Sigmoid colon (tissue), 6 donors: ENCODE measurements at regions not wholly inside any gene's neighbourhood (a gene's known extent, or its start where the extent isn't known, plus 50 kb on each side); places are given as distances from the start of the nearest gene placed in this dataset.

Experiments
- DNase-seq: peaks from one replicate; pipeline ENCODE4 v3.0.0-alpha.2; 2019
- H3K27ac ChIP-seq, 4 donors: fragments of 200-600 bp; sonication (generic); one replicate each; pipeline ENCODE4 v1.5.1; 2016 to 2019; ENCODE audit warnings: mild to moderate bottlenecking in 1 of 4
- H3K27me3 ChIP-seq, 3 donors: fragments of 200-600 bp; sonication (generic); one replicate each; pipeline ENCODE4 v1.5.1; 2019; ENCODE audit warnings: mild to moderate bottlenecking in 1 of 3
- H3K36me3 ChIP-seq, 4 donors: fragments of 200-600 bp; sonication (generic); one replicate each; pipeline ENCODE4 v1.5.1; 2016 to 2019
- H3K4me1 ChIP-seq, 4 donors: fragments of 200-600 bp; sonication (generic); one replicate each; pipeline ENCODE4 v1.5.1; 2017 to 2019
- H3K4me3 ChIP-seq, 4 donors: fragments of 200-600 bp; sonication (generic); one replicate each; pipeline ENCODE4 v1.5.1; 2017 to 2019; ENCODE audit warnings: mild to moderate bottlenecking in 2 of 4, moderate library complexity in 1 of 4
- H3K9me3 ChIP-seq, 4 donors: fragments of 200-600 bp in 3 of 4; sonication (generic) in 3 of 4; one replicate each; pipeline versions ENCODE4 v1.5.1 to v1.6.1; 2013 to 2019
- EP300 ChIP-seq, 4 donors: sonication (generic); formaldehyde crosslinking; IDR thresholded peaks; one replicate each; pipeline ENCODE4 v1.6.1; 2017; ENCODE audit warnings: antibody characterized with exemption in 4 of 4
- POLR2A ChIP-seq, 2 donors: fragments of 450-650 bp; IDR thresholded peaks; one replicate each; pipeline ENCODE4 v1.6.1; 2016; ENCODE audit warnings: antibody characterized with exemption in 2 of 2, mild to moderate bottlenecking in 2 of 2, moderate library complexity in 2 of 2
- POLR2AphosphoS5 ChIP-seq, 4 donors: sonication (generic); formaldehyde crosslinking; IDR thresholded peaks; one replicate each; pipeline ENCODE4 v1.6.1; 2017; ENCODE audit warnings: antibody characterized with exemption in 4 of 4
- WGBS, 2 donors: extraction: QIAGEN DNeasy Blood & Tissue Kit; methylation state at CpG; one replicate each; pipeline ENCODE4 v1.1.7; 2013; 5-methylcytosine and 5-hydroxymethylcytosine counted together
- intact Hi-C: fragments of 100-400 bp; cut with DNase I; formaldehyde crosslinking; loops from one replicate; pipeline ENCODE4 v1.15.1; 2023
- TF ChIP-seq, protein P1 (sequence below), 4 experiments: fragments of 450-650 bp in 3 of 4; fragments of 200-600 bp in 1 of 4; IDR thresholded peaks; one replicate each; pipeline ENCODE4 v1.5.1; 2016 to 2019; ENCODE audit warnings: antibody characterized with exemption in 4 of 4, mild to moderate bottlenecking in 3 of 4, moderate library complexity in 2 of 4
- donor health status: healthy with polysubstance abuse.
- donor health status: healthy.

DNA sequence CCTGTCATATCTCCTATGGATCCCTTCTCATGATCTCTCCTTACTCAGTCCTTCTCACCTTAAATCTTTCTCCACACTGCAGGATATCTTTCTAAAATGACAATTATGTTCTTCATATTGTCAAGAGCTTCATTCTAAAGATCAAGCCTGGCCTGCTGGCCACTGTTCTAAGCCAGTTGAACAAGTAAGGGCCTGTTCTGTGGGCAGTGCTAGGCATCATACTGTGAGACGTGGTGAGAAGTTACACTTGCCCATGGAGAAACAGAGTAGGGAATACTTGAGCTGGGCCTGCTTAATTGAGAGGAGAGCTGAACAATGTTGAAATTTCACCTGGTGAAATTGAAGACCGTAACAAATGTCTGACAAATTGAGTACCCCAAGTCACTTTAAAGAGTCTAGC lies 184.1 kb upstream of the RASGRP1 start:
- DNase-seq: no peak
- intact Hi-C loops: no loop called here
- 94 to 96% methylated on average over 2 of the region's 2 CpGs for WGBS, 2 donors
- no peak overlapping the region for H3K4me3 ChIP-seq
- no peaks in the 10 kb centered on the region for H3K36me3 ChIP-seq
- H3K4me1 ChIP-seq: no peaks in the 10 kb centered on the region
- H3K27ac ChIP-seq: no peak overlapping the region
- H3K9me3 ChIP-seq: no peaks in the 10 kb centered on the region
- no peaks in the 10 kb centered on the region for H3K27me3 ChIP-seq
- TF ChIP-seq POLR2AphosphoS5 (IDR thresholded peaks at IDR 0.05): no peak
- TF ChIP-seq, protein P1, sequence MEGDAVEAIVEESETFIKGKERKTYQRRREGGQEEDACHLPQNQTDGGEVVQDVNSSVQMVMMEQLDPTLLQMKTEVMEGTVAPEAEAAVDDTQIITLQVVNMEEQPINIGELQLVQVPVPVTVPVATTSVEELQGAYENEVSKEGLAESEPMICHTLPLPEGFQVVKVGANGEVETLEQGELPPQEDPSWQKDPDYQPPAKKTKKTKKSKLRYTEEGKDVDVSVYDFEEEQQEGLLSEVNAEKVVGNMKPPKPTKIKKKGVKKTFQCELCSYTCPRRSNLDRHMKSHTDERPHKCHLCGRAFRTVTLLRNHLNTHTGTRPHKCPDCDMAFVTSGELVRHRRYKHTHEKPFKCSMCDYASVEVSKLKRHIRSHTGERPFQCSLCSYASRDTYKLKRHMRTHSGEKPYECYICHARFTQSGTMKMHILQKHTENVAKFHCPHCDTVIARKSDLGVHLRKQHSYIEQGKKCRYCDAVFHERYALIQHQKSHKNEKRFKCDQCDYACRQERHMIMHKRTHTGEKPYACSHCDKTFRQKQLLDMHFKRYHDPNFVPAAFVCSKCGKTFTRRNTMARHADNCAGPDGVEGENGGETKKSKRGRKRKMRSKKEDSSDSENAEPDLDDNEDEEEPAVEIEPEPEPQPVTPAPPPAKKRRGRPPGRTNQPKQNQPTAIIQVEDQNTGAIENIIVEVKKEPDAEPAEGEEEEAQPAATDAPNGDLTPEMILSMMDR (IDR thresholded peaks at IDR 0.05): no peak
- TF ChIP-seq EP300 (IDR thresholded peaks at IDR 0.05): no peak
- no peak for TF ChIP-seq POLR2A (IDR thresholded peaks at IDR 0.05)

DNA sequence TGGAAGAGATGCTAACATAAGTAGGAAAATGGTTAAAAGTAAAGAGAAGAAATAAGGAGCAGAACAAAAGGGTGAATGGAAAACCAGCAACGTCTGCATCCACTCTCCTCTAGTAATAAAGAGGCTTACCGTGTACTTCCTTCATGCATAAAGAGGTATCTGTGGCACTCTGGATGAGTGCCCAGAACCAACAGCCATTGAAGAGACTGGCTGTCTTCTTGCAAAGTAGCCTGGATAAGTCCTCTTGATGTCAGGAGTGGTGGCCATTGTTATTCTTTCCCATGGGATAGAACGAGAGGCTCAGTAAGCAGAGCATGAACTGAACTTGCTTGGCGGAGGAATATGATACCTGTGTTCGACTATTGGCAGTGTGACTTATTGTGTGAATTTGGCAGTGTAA lies 186.2 kb upstream of the RASGRP1 start:
- no peaks in the 10 kb centered on the region for H3K9me3 ChIP-seq
- 62 to 79% methylated on average over 5 of the region's 5 CpGs for WGBS, 2 donors
- H3K36me3 ChIP-seq: no peaks in the 10 kb centered on the region
- H3K27ac ChIP-seq: no peak overlapping the region
- no peaks in the 10 kb centered on the region for H3K27me3 ChIP-seq
- intact Hi-C loops: no loop called here
- H3K4me1 ChIP-seq: no peaks in the 10 kb centered on the region
- no peak for DNase-seq
- H3K4me3 ChIP-seq: no peak overlapping the region
- TF ChIP-seq, protein P1 (IDR thresholded peaks at IDR 0.05): no peak
- TF ChIP-seq POLR2A (IDR thresholded peaks at IDR 0.05): no peak
- TF ChIP-seq POLR2AphosphoS5 (IDR thresholded peaks at IDR 0.05): no peak
- TF ChIP-seq EP300 (IDR thresholded peaks at IDR 0.05): no peak

DNA sequence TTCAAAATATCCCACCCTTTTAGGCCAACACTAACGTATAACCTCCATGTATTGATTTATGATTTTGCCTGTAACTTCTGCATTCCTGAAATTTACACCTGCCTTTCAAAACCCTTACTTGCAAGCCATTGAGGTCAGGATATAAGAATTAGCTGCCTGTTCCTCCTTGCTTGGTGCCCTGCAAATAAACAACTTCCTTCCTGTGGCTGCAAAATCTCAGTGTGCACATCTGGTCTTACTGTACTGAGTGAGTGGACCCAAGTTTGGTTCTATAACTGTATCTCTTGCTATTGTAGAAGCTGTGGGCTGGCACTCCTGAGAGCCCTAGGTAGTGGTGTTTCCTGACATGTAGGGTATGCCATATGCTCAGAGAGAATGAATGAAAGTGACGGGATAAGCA lies 191.1 kb upstream of the RASGRP1 start:
- Histone ChIP-seq H3K4me1 (peaks cover 0 to 7% (median 0%) of the 10 kb centered on the region in 4 donors), H3K9me3 (no peaks in the 10 kb centered on the region), H3K36me3 (no peaks in the 10 kb centered on the region), H3K27ac (no peak overlapping the region), H3K4me3 (no peak overlapping the region), H3K27me3 (no peaks in the 10 kb centered on the region)
- DNase-seq: no peak
- WGBS, 2 donors: 63 to 84% methylated on average over 2 of the region's 2 CpGs
- TF ChIP-seq, protein P1 (IDR thresholded peaks at IDR 0.05): no peak
- TF ChIP-seq POLR2AphosphoS5 (IDR thresholded peaks at IDR 0.05) (no peak), POLR2A (IDR thresholded peaks at IDR 0.05) (no peak), EP300 (IDR thresholded peaks at IDR 0.05) (no peak)
- intact Hi-C loops: no loop called here

DNA sequence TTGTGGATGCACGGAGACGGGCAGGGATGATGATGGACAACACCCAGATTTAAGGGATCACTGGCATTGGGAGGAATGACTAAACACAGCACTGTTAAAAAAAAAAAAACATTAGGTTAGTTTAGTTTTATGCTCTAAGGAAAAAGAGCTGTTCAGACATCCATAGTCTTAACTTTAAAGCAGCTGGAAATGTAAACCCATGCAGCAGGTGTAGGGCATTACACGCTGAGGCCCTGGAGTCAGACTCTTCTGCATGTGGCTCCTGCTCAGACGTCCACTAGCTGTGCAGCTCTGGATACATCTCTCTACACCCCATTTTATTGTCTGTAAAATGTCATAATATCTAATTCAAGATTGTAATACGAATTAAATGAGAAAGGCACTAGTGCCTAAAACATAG lies 191.8 kb upstream of the RASGRP1 start:
- no peak overlapping the region for H3K27ac ChIP-seq
- no peaks in the 10 kb centered on the region for H3K9me3 ChIP-seq
- no peak for DNase-seq
- H3K27me3 ChIP-seq: no peaks in the 10 kb centered on the region
- WGBS, 2 donors: 81 to 84% methylated on average over 5 of the region's 5 CpGs
- intact Hi-C loops: no loop called here
- H3K4me1 ChIP-seq: peaks cover 0 to 7% (median 0%) of the 10 kb centered on the region in 4 donors
- no peak overlapping the region for H3K4me3 ChIP-seq
- H3K36me3 ChIP-seq: no peaks in the 10 kb centered on the region
- TF ChIP-seq EP300 (IDR thresholded peaks at IDR 0.05): no peak
- TF ChIP-seq POLR2AphosphoS5 (IDR thresholded peaks at IDR 0.05): no peak
- TF ChIP-seq, protein P1 (IDR thresholded peaks at IDR 0.05): no peak
- no peak for TF ChIP-seq POLR2A (IDR thresholded peaks at IDR 0.05)

DNA sequence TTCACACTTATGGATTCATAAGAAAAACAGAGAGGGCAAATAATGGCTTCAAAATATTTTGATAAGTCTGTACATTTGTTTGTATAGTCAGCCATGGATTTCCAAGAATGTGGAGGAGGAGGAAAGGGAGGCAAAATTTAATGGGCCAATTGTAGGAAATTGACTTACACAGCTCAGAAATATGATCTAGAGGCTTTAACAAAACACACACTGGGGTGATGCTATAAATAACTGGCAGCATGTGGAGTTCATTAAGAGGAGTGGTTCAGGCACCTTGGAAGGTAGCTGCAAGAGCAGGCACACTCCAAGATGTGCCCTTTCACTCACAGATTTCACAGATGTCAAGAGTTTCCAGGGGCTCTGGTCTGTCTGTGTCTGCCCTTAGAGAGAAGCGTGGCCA lies 193.4 kb upstream of the RASGRP1 start:
- Histone ChIP-seq H3K27me3 (no peaks in the 10 kb centered on the region), H3K9me3 (no peaks in the 10 kb centered on the region), H3K27ac (no peak overlapping the region), H3K4me3 (no peak overlapping the region), H3K36me3 (no peaks in the 10 kb centered on the region), H3K4me1 (peaks cover 0 to 7% (median 0%) of the 10 kb centered on the region in 4 donors)
- intact Hi-C loops: no loop called here
- no peak for TF ChIP-seq POLR2A (IDR thresholded peaks at IDR 0.05)
- TF ChIP-seq POLR2AphosphoS5 (IDR thresholded peaks at IDR 0.05): no peak
- TF ChIP-seq, protein P1 (IDR thresholded peaks at IDR 0.05): no peak
- TF ChIP-seq EP300 (IDR thresholded peaks at IDR 0.05): no peak
- DNase-seq: no peak
- 91 to 93% methylated on average over 1 of the region's 1 CpG for WGBS, 2 donors
